ENCODE measurements at regions not wholly inside any gene's neighbourhood (a gene's known extent, or its start where the extent isn't known, plus 50 kb on each side); places are given as distances from the start of the nearest gene placed in this dataset.

DNA sequence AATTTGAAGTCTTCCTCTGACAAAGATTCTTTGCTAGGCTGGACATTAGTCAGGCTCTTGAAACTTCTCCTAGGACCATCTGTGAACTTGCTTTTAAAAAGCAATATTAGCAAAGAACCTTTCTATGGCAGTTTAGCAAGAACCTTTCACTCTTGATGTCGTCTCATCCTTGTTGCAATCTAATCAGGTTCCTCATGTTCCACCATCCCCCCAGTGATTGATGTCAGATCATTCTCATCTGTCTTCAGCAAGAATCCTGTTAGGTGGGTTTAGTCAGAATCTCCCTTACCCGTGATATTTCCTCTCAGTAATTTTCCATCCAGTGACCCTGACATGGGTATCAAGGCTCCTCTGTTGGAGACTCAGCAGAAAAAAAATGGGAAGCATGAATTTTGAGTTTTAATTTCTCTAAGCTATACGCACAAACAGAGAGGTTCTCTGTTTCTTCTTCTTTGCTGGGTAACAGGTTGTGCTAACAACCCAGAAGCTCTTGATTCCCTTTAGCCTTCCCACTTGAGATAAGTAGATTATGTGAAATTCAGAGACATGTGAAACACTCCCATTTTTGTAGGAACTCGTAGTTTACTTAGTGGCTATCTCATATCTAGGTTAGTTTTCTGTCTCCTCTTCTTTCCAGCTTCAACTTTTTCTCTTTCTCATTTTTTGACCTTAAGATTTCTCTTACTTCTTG is 507.4 kb downstream of the C4orf33 start:
- TF ChIP-seq, protein P1, sequence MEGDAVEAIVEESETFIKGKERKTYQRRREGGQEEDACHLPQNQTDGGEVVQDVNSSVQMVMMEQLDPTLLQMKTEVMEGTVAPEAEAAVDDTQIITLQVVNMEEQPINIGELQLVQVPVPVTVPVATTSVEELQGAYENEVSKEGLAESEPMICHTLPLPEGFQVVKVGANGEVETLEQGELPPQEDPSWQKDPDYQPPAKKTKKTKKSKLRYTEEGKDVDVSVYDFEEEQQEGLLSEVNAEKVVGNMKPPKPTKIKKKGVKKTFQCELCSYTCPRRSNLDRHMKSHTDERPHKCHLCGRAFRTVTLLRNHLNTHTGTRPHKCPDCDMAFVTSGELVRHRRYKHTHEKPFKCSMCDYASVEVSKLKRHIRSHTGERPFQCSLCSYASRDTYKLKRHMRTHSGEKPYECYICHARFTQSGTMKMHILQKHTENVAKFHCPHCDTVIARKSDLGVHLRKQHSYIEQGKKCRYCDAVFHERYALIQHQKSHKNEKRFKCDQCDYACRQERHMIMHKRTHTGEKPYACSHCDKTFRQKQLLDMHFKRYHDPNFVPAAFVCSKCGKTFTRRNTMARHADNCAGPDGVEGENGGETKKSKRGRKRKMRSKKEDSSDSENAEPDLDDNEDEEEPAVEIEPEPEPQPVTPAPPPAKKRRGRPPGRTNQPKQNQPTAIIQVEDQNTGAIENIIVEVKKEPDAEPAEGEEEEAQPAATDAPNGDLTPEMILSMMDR (conservative IDR thresholded peaks at IDR 0.05): no peak
- H3K27ac ChIP-seq: no peak overlapping the region

DNA sequence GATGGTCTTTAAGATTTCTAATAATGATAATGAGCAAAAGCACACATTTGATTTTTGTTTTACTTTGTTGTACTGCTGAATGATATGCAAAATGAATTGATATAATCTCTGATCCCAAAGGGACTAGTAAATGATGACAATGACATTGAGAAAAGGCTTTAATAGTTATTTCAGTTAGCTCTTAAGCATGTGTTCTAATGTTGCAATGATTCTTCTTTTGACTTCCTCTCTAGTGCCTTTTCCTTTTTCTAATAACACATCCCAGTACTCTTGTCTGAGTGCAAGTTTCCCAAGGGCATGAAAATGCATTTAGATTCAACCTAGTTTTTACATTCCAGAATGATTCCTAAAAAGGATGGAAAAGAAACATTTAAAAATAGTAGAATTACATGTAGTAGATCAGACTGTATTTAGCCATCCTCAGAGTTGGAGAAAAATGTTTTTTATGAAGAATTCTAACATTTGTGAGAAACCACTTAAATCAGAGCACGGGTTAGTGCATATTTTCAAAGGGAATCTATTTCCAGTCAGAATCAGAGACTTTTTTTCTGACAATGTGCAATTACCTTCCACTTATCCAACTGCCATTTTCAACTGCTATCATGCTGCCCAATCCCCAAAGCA is 508.8 kb downstream of the C4orf33 start:
- TF ChIP-seq, protein P1 (conservative IDR thresholded peaks at IDR 0.05): no peak
- H3K27ac ChIP-seq: no peak overlapping the region

DNA sequence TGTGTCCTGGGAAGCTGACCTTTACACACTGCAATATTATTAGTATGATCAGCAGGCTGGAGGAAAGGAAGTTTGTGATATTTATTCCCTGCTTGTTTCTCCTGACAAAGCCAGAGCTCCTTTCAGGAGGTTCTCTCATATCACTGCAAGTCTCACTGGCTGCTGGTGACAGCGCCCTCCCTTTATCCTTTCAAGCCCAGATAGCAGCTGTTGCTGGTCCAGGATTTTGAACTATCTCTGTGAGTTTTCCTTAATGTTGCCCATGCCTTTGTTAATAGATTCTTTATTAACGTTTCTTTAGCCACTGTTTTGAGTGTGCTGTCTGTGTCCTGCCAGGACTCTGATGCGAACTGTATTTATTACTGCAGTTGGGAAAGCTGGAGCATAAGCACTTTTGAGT is 518.7 kb downstream of the C4orf33 start:
- H3K27ac ChIP-seq: no peak overlapping the region
- TF ChIP-seq, protein P1 (conservative IDR thresholded peaks at IDR 0.05): no peak

DNA sequence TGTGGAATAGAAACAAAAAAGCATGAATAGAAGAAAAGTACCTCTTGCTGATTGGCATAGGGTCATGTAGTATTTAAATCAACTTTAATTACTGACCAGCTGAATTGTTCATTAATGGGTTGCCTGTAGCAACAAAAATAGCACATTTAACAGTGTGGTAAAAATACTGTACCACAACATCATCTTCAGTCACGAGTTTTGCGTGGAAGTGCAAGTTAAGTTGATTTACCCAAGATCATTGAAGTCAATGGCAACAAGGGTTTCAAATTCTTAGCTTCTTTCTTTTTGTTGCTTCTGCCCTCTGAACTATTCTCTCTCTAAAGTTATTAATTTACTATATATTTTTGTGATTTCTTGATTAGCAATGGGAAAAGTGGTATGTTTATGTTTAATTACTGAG is 526.6 kb downstream of the C4orf33 start:
- H3K27ac ChIP-seq: no peak overlapping the region
- TF ChIP-seq, protein P1 (conservative IDR thresholded peaks at IDR 0.05): no peak

DNA sequence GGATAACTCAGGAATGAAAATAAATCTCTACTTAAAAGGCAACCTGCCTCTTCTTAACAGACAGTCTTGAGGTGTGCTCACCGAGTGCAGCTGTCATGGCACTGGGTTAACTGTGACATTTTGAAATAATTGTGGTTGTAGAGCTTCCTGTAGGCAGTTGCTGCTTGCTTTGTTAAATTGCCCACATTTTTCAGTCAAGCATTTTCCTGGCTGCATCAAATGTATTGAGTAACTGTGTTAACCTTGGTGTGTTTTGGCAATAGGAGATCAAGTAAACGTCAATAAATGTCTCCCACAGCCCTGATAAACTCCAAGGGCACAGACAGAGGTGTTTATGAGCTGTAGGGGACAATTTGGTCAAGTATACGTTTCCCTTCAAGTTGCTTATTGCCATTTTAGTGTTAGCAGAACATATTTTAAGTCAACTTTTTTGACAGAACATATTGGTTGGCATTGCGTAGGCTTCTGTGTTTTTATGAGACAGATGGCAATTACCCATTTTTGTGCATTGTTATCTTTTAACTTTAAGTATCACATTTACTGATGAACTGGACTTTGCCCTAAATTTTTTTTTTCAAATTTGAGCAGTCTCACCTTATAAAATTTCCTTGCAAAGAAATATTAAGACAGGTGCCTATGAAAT is 527.4 kb downstream of the C4orf33 start:
- TF ChIP-seq, protein P1 (conservative IDR thresholded peaks at IDR 0.05): no peak

DNA sequence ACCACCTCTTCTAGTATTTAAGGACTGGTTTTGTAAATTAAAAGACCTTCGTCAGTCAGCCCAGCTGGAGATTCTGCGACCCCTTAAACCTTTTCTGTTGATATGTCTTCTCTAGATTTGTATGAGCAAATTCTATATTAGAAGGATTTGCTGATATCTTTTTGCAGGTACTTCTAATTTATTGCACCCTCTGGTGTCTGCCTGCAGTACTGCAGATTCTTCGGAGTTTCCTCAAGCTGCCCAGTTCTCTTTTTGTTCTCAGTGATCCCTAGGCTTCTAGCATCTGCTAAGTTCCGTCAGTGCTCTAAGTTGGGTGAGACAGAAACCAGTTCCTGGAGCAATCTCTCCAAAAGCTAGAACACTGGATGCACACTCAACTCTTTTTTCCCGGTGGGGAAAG is 545.2 kb downstream of the C4orf33 start:
- TF ChIP-seq, protein P1 (conservative IDR thresholded peaks at IDR 0.05): peak; percentile 85
- H3K27ac ChIP-seq: no peak overlapping the region

More for the DNA sequence above, 527.4 kb downstream of the C4orf33 start:
- H3K27ac ChIP-seq: no peak overlapping the region

DNA sequence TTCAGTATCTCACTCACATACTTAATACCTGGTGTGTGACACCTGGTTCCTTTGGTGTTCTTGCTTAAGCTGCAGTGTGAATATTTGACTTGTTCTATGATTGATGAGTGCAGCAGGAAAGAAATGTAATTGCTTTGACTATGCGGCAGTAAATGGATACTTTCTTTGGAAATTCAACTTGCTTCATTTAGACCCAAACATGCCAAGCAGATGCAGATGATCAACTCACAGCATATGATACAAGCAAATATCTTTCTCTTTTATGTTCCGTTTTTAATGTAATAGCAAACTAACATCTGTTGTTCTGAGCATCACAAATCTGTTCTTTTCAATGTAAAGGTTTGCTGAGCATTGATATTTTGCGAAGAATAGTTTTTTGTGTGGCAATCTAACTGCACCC is 549.5 kb downstream of the C4orf33 start:
- no peak overlapping the region for H3K27ac ChIP-seq
- TF ChIP-seq, protein P1 (conservative IDR thresholded peaks at IDR 0.05): no peak

Measured in VCaP (cell line).